ENCODE measurements at regions not wholly inside any gene's neighbourhood (a gene's known extent, or its start where the extent isn't known, plus 50 kb on each side); places are given as distances from the start of the nearest gene placed in this dataset.

- H3K9me3 ChIP-seq = no peaks in the 10 kb centered on the region
- no peak for DNase-seq
- no peak overlapping the region for H3K4me3 ChIP-seq
- 85 to 96% methylated on average over 2 of the region's 2 CpGs for WGBS, 2 donors
- no peak overlapping the region for H3K27ac ChIP-seq
- no peak for TF ChIP-seq POLR2A (IDR thresholded peaks at IDR 0.05)
- TF ChIP-seq CTCF (IDR thresholded peaks at IDR 0.05) = no peak
- no peak for ATAC-seq
- intact Hi-C loops (cut with DNase I) = no loop called here
- H3K36me3 ChIP-seq (replicated peaks in 1 of 2; ENCODE audit: insufficient read depth in 1 of 2, low read depth in 2 of 2) = no peaks in the 10 kb centered on the region
- no peaks in the 10 kb centered on the region for H3K4me1 ChIP-seq
- H3K27me3 ChIP-seq = no peaks in the 10 kb centered on the region
Measured at GRCh38 chr5:158610051-158610415, 489.7 kb downstream of the EBF1 start.

- no peak overlapping the region for H3K4me3 ChIP-seq
- H3K9me3 ChIP-seq = no peaks in the 10 kb centered on the region
- intact Hi-C loops (cut with DNase I) = no loop called here
- no peak for TF ChIP-seq POLR2A (IDR thresholded peaks at IDR 0.05)
- no peak for TF ChIP-seq CTCF (IDR thresholded peaks at IDR 0.05)
- H3K36me3 ChIP-seq (replicated peaks in 1 of 2; ENCODE audit: insufficient read depth in 1 of 2, low read depth in 2 of 2) = no peaks in the 10 kb centered on the region
- 66 to 72% methylated on average over 9 of the region's 9 CpGs for WGBS, 2 donors
- no peak for ATAC-seq
- H3K27ac ChIP-seq = no peak overlapping the region
- no peaks in the 10 kb centered on the region for H3K4me1 ChIP-seq
- H3K27me3 ChIP-seq = no peaks in the 10 kb centered on the region
- DNase-seq = no peak
Measured at GRCh38 chr5:158609333-158610050, 490.2 kb downstream of the EBF1 start.

GRCh38 chr5:158607088-158607487, 492.6 kb downstream of the EBF1 start:
- no peaks in the 10 kb centered on the region for H3K27me3 ChIP-seq
- H3K36me3 ChIP-seq (replicated peaks in 1 of 2; ENCODE audit: insufficient read depth in 1 of 2, low read depth in 2 of 2) = no peaks in the 10 kb centered on the region
- no peaks in the 10 kb centered on the region for H3K4me1 ChIP-seq
- 86% methylated on average over 2 of the region's 2 CpGs for WGBS, 2 donors
- no peak for DNase-seq
- intact Hi-C loops (cut with DNase I) = no loop called here
- TF ChIP-seq POLR2A (IDR thresholded peaks at IDR 0.05) = no peak
- no peak for TF ChIP-seq CTCF (IDR thresholded peaks at IDR 0.05)
- H3K4me3 ChIP-seq = no peak overlapping the region
- no peak for ATAC-seq
- no peaks in the 10 kb centered on the region for H3K9me3 ChIP-seq
- no peak overlapping the region for H3K27ac ChIP-seq

- H3K9me3 ChIP-seq = no peaks in the 10 kb centered on the region
- H3K27ac ChIP-seq = no peak overlapping the region
- TF ChIP-seq POLR2A (IDR thresholded peaks at IDR 0.05) (no peak), CTCF (IDR thresholded peaks at IDR 0.05) (no peak)
- ATAC-seq = no peak
- intact Hi-C loops (cut with DNase I) = no loop called here
- H3K4me1 ChIP-seq = no peaks in the 10 kb centered on the region
- no peak overlapping the region for H3K4me3 ChIP-seq
- H3K27me3 ChIP-seq = no peaks in the 10 kb centered on the region
- 40 to 46% methylated on average over 3 of the region's 3 CpGs for whole genome bisulfite sequencing, 2 donors
- H3K36me3 ChIP-seq (replicated peaks in 1 of 2; ENCODE audit: insufficient read depth in 1 of 2, low read depth in 2 of 2) = no peaks in the 10 kb centered on the region
- no peak for DNase-seq
Measured at GRCh38 chr5:158606233-158606632, 493.5 kb downstream of the EBF1 start.

- TF ChIP-seq CTCF (IDR thresholded peaks at IDR 0.05) (no peak), POLR2A (IDR thresholded peaks at IDR 0.05) (no peak)
- ATAC-seq (no peak), DNase-seq (no peak)
- no peak overlapping the region for H3K4me3 ChIP-seq
- no peaks in the 10 kb centered on the region for H3K9me3 ChIP-seq
- intact Hi-C loops (cut with DNase I) = no loop called here
- H3K27me3 ChIP-seq = no peaks in the 10 kb centered on the region
- H3K4me1 ChIP-seq = no peaks in the 10 kb centered on the region
- no peaks in the 10 kb centered on the region for H3K36me3 ChIP-seq (replicated peaks in 1 of 2; ENCODE audit: insufficient read depth in 1 of 2, low read depth in 2 of 2)
- H3K27ac ChIP-seq = no peak overlapping the region
- 79 to 90% methylated on average over 4 of the region's 4 CpGs for WGBS, 2 donors
Measured at GRCh38 chr5:158602981-158603380, 496.7 kb downstream of the EBF1 start.
